T-cell (primary cell): ENCODE measurements at regions not wholly inside any gene's neighbourhood (a gene's known extent, or its start where the extent isn't known, plus 50 kb on each side); places are given as distances from the start of the nearest gene placed in this dataset.
A peak's percentile ranks its signal among the peaks of the same experiment; 100 is the strongest.

ENCODE experiments used
- ATAC-seq, 4 experiments: fragments of 200-7000 bp in 3 of 4; fragments of 150-1000 bp in 1 of 4; cut with Tn5 transposase; replicated peaks in 1 of 4; 1 replicate in 3 of 4; 2 replicates in 1 of 4; pipeline ENCODE4 v1.10.0; 2021; ENCODE audit warnings: moderate library complexity in 3 of 4, mild to moderate bottlenecking in 2 of 4, moderate number of reproducible peaks in 1 of 4
- CTCF ChIA-PET, 2 donors: fragments of 300-600 bp; sonication (Branson Sonifier 250); formaldehyde crosslinking; loops; one replicate each; lab custom pipeline; 2022; ENCODE audit warnings: antibody characterized with exemption in 2 of 2; lab: Charles Lee
- POLR2A ChIA-PET, 2 donors: fragments of 300-600 bp; sonication (Branson Sonifier 250); formaldehyde crosslinking; loops; one replicate each; lab custom pipeline; 2022; ENCODE audit warnings: antibody characterized with exemption in 2 of 2; lab: Charles Lee
- DNase-seq, 35 experiments: peaks; one replicate each; pipeline versions ENCODE4 v3.0.0 to v3.0.0-alpha.2; 2013 to 2023
- H3K27ac ChIP-seq: one replicate; pipeline ENCODE4 v1.5.1; 2013; ENCODE audit warnings: low read length
- H3K27me3 ChIP-seq, 2 experiments: replicated peaks in 1 of 2; 1 replicate in 1 of 2; 2 replicates in 1 of 2; pipeline versions ENCODE4 v1.6.1 to v1.7.0; 2013; ENCODE audit warnings: low read length in 1 of 2, mixed read lengths in 1 of 2; ENCODE audit not compliant: control insufficient read depth in 2 of 2, insufficient read depth in 2 of 2; ENCODE audit errors: extremely low read depth in 1 of 2
- H3K36me3 ChIP-seq, 2 donors: 1 replicate in 1 of 2; 2 replicates in 1 of 2; pipeline versions ENCODE4 v1.6.1 to v1.7.0; 2013; ENCODE audit warnings: low read length in 1 of 2; ENCODE audit not compliant: control insufficient read depth in 2 of 2, insufficient read depth in 1 of 2; ENCODE audit errors: extremely low read depth in 1 of 2
- H3K4me1 ChIP-seq, 2 experiments: 1 replicate in 1 of 2; 2 replicates in 1 of 2; pipeline versions ENCODE4 v1.6.1 to v1.7.0; 2013; ENCODE audit warnings: low read length in 2 of 2, mixed read lengths in 1 of 2; ENCODE audit not compliant: insufficient read depth in 2 of 2, control insufficient read depth in 1 of 2; ENCODE audit errors: extremely low read depth in 1 of 2
- H3K4me3 ChIP-seq, 2 donors: 1 replicate in 1 of 2; 2 replicates in 1 of 2; pipeline versions ENCODE4 v1.5.1 to v1.7.0; 2013; ENCODE audit warnings: mild to moderate bottlenecking in 2 of 2, low read length in 1 of 2, moderate library complexity in 1 of 2; ENCODE audit not compliant: control insufficient read depth in 1 of 2; ENCODE audit errors: extremely low read depth in 1 of 2
- H3K9me3 ChIP-seq: 2 replicates; pipeline ENCODE4 v1.7.0; 2013
- H3K27ac Mint-ChIP-seq, 2 donors: one replicate each; pipeline ENCODE4 v1.8.0; 2020 to 2021; ENCODE audit warnings: mild to moderate bottlenecking in 2 of 2, mixed read lengths in 2 of 2
- H3K27me3 Mint-ChIP-seq, 2 donors: one replicate each; pipeline ENCODE4 v1.8.0; 2021 to 2022; ENCODE audit warnings: mixed read lengths in 2 of 2
- H3K36me3 Mint-ChIP-seq: one replicate; pipeline ENCODE4 v1.8.0; 2021; ENCODE audit warnings: mixed read lengths
- H3K4me1 Mint-ChIP-seq, 3 donors: one replicate each; pipeline ENCODE4 v1.8.0; 2020 to 2022; ENCODE audit warnings: mixed read lengths in 3 of 3, mild to moderate bottlenecking in 1 of 3
- H3K4me3 Mint-ChIP-seq, 3 donors: one replicate each; pipeline ENCODE4 v1.8.0; 2020 to 2022; ENCODE audit warnings: mild to moderate bottlenecking in 3 of 3, mixed read lengths in 3 of 3, moderate library complexity in 3 of 3
- H3K9me3 Mint-ChIP-seq, 3 donors: one replicate each; pipeline ENCODE4 v1.8.0; 2020 to 2022; ENCODE audit warnings: mixed read lengths in 3 of 3
- WGBS: methylation state at CpG from one replicate; pipeline ENCODE4 v1.1.5; 2013; ENCODE audit warnings: missing lambda C conversion rate; ENCODE audit not compliant: insufficient coverage; 5-methylcytosine and 5-hydroxymethylcytosine counted together

- no peak overlapping the region for H3K27ac ChIP-seq
- WGBS: no CpG with 5 or more reads among the region's 1 CpG
- DNase-seq (no peak), ATAC-seq (no peak)
- Mint-ChIP-seq H3K27me3 (peaks cover 4 to 11% of the 10 kb centered on the region in 2 donors), H3K4me3 (no peak overlapping the region), H3K36me3 (no peaks in the 10 kb centered on the region), H3K9me3 (peaks cover 5 to 16% (median 9%) of the 10 kb centered on the region in 3 donors), H3K4me1 (no peaks in the 10 kb centered on the region), H3K27ac (no peak overlapping the region)
- H3K9me3 ChIP-seq: no peaks in the 10 kb centered on the region
- no peaks in the 10 kb centered on the region for H3K4me1 ChIP-seq
- ChIA-PET CTCF (interaction anchor here in 1 of 2 donors (0.6 kb wide), 2 partner anchors 64 to 885 kb away, joined by 3 read pairs; no protein-coding TSS in a partner anchor), POLR2A (no interaction called here)
- peaks cover 0 to 2% of the 10 kb centered on the region in 2 experiments for H3K27me3 ChIP-seq
- H3K4me3 ChIP-seq: no peak overlapping the region
- H3K36me3 ChIP-seq: no peaks in the 10 kb centered on the region
These were observed 106.9 kb downstream of the PAX1 start for GRCh38 chr20:21812379-21812778.

GRCh38 chr20:21809961-21810523 lies 104.6 kb downstream of the PAX1 start:
- peaks cover 0 to 2% of the 10 kb centered on the region in 2 experiments for H3K27me3 ChIP-seq
- no peaks in the 10 kb centered on the region for H3K9me3 ChIP-seq
- Mint-ChIP-seq H3K4me3 (no peak overlapping the region), H3K9me3 (peaks cover 5 to 18% (median 6%) of the 10 kb centered on the region in 3 donors), H3K27me3 (peaks cover 4 to 11% of the 10 kb centered on the region in 2 donors), H3K4me1 (no peaks in the 10 kb centered on the region), H3K36me3 (no peaks in the 10 kb centered on the region), H3K27ac (no peak overlapping the region)
- H3K36me3 ChIP-seq: no peaks in the 10 kb centered on the region
- no peak for DNase-seq
- CTCF ChIA-PET: interaction anchor here (0.6 to 0.8 kb wide), 2 partner anchors 43 to 49 kb away, joined by 3 to 4 read pairs; no protein-coding TSS in a partner anchor
- WGBS: 90% methylated on average over 15 of the region's 18 CpGs
- H3K27ac ChIP-seq: no peak overlapping the region
- POLR2A ChIA-PET: no interaction called here
- ATAC-seq: no peak
- H3K4me3 ChIP-seq: no peak overlapping the region
- H3K4me1 ChIP-seq: no peaks in the 10 kb centered on the region

- no peaks in the 10 kb centered on the region for H3K36me3 Mint-ChIP-seq
- ATAC-seq: no peak
- H3K4me3 ChIP-seq: no peak overlapping the region
These were observed 103.6 kb downstream of the PAX1 start for GRCh38 chr20:21808863-21809664.

GRCh38 chr20:21808139-21808538 lies 102.7 kb downstream of the PAX1 start:
- Mint-ChIP-seq H3K27me3 (peaks cover 4 to 11% of the 10 kb centered on the region in 2 donors), H3K36me3 (no peaks in the 10 kb centered on the region), H3K4me3 (no peak overlapping the region), H3K4me1 (no peaks in the 10 kb centered on the region), H3K27ac (no peak overlapping the region), H3K9me3 (peaks cover 4 to 12% (median 5%) of the 10 kb centered on the region in 3 donors)
- ChIA-PET CTCF (no interaction called here), POLR2A (no interaction called here)
- no peaks in the 10 kb centered on the region for H3K9me3 ChIP-seq
- no peak for DNase-seq
- WGBS: 60% methylated on average over 3 of the region's 3 CpGs
- H3K27ac ChIP-seq: no peak overlapping the region
- peaks cover 0 to 2% of the 10 kb centered on the region in 2 experiments for H3K27me3 ChIP-seq
- no peak for ATAC-seq
- no peak overlapping the region for H3K4me3 ChIP-seq
- no peaks in the 10 kb centered on the region for H3K36me3 ChIP-seq
- H3K4me1 ChIP-seq: no peaks in the 10 kb centered on the region

More at GRCh38 chr20:21808863-21809664, 103.6 kb downstream of the PAX1 start:
- Histone ChIP-seq H3K36me3 (no peaks in the 10 kb centered on the region), H3K27me3 (peaks cover 0 to 2% of the 10 kb centered on the region in 2 experiments), H3K4me1 (no peaks in the 10 kb centered on the region), H3K9me3 (no peaks in the 10 kb centered on the region), H3K27ac (no peak overlapping the region)
- 43% methylated on average over 30 of the region's 31 CpGs for WGBS
- no peaks in the 10 kb centered on the region for H3K4me1 Mint-ChIP-seq
- no peak overlapping the region for H3K27ac Mint-ChIP-seq
- DNase-seq: peak in 10 of 35 experiments; percentile 1 to 16 (median 2)
- no peak overlapping the region for H3K4me3 Mint-ChIP-seq
- ChIA-PET POLR2A (no interaction called here), CTCF (interaction anchor here (0.6 to 0.8 kb wide), 3 partner anchors 10 to 48 kb away, joined by 3 to 4 read pairs (median 3); no protein-coding TSS in a partner anchor)
- H3K9me3 Mint-ChIP-seq: peaks cover 5 to 18% (median 5%) of the 10 kb centered on the region in 3 donors
- H3K27me3 Mint-ChIP-seq: peaks cover 4 to 11% of the 10 kb centered on the region in 2 donors

- ChIA-PET CTCF (no interaction called here), POLR2A (no interaction called here)
- no peak for DNase-seq
- Mint-ChIP-seq H3K27me3 (peaks cover 4 to 11% of the 10 kb centered on the region in 2 donors), H3K9me3 (peaks cover 4 to 21% (median 9%) of the 10 kb centered on the region in 3 donors), H3K27ac (no peak overlapping the region), H3K4me3 (no peak overlapping the region), H3K36me3 (no peaks in the 10 kb centered on the region), H3K4me1 (no peaks in the 10 kb centered on the region)
- no peaks in the 10 kb centered on the region for H3K4me1 ChIP-seq
- ATAC-seq: no peak
- WGBS: 100% methylated on average over 1 of the region's 8 CpGs
- no peak overlapping the region for H3K4me3 ChIP-seq
- no peaks in the 10 kb centered on the region for H3K9me3 ChIP-seq
- no peaks in the 10 kb centered on the region for H3K36me3 ChIP-seq
- H3K27me3 ChIP-seq: peaks cover 0 to 2% of the 10 kb centered on the region in 2 experiments
- no peak overlapping the region for H3K27ac ChIP-seq
These were observed 99.3 kb downstream of the PAX1 start for GRCh38 chr20:21804802-21805201.

- Histone ChIP-seq H3K27me3 (no peaks in the 10 kb centered on the region), H3K9me3 (no peaks in the 10 kb centered on the region), H3K4me1 (no peaks in the 10 kb centered on the region), H3K36me3 (no peaks in the 10 kb centered on the region), H3K4me3 (no peak overlapping the region), H3K27ac (no peak overlapping the region)
- CTCF ChIA-PET: no interaction called here
- H3K27me3 Mint-ChIP-seq: peaks cover 0 to 8% of the 10 kb centered on the region in 2 donors
- DNase-seq: no peak
- peaks cover 3 to 25% (median 7%) of the 10 kb centered on the region in 3 donors for H3K9me3 Mint-ChIP-seq
- no peak for ATAC-seq
- no peak overlapping the region for H3K27ac Mint-ChIP-seq
- POLR2A ChIA-PET: no interaction called here
- no peaks in the 10 kb centered on the region for H3K4me1 Mint-ChIP-seq
- H3K36me3 Mint-ChIP-seq: no peaks in the 10 kb centered on the region
- H3K4me3 Mint-ChIP-seq: no peak overlapping the region
- WGBS: 57% methylated on average over 1 of the region's 4 CpGs
These were observed 95.7 kb downstream of the PAX1 start for GRCh38 chr20:21801193-21801592.
